WTC11 (cell line): ENCODE measurements at regions not wholly inside any gene's neighbourhood (a gene's known extent, or its start where the extent isn't known, plus 50 kb on each side); places are given as distances from the start of the nearest gene placed in this dataset.

Experiments used
- ATF1 ChIP-seq: sonication (generic); formaldehyde crosslinking; IDR thresholded peaks from 2 replicates; pipeline ENCODE4 v1.8.1; 2023; ENCODE audit warnings: mild to moderate bottlenecking, moderate library complexity, missing genetic modification reagents
- GRHL2 ChIP-seq: fragments of 250-450 bp; sonication (Bioruptor Pico); IDR thresholded peaks from 2 replicates; pipeline ENCODE4 v1.8.0; 2022; ENCODE audit warnings: mild to moderate bottlenecking, moderate library complexity; ENCODE audit not compliant: insufficient replicate concordance, severe bottlenecking
- PREB ChIP-seq: sonication (generic); formaldehyde crosslinking; IDR thresholded peaks from 2 replicates; pipeline ENCODE4 v1.8.1; 2022; ENCODE audit warnings: mild to moderate bottlenecking, missing genetic modification reagents, moderate library complexity, borderline replicate concordance
- TF ChIP-seq, protein P1 (sequence below): fragments of 200-600 bp; IDR thresholded peaks from 2 replicates; pipeline ENCODE4 v1.8.0; 2022; ENCODE audit warnings: antibody characterized with exemption

- TF ChIP-seq PREB (no peak), ATF1 (CRISPR knock-in tag) (no peak), GRHL2 (CRISPR knock-in tag) (no peak)
- TF ChIP-seq, protein P1, sequence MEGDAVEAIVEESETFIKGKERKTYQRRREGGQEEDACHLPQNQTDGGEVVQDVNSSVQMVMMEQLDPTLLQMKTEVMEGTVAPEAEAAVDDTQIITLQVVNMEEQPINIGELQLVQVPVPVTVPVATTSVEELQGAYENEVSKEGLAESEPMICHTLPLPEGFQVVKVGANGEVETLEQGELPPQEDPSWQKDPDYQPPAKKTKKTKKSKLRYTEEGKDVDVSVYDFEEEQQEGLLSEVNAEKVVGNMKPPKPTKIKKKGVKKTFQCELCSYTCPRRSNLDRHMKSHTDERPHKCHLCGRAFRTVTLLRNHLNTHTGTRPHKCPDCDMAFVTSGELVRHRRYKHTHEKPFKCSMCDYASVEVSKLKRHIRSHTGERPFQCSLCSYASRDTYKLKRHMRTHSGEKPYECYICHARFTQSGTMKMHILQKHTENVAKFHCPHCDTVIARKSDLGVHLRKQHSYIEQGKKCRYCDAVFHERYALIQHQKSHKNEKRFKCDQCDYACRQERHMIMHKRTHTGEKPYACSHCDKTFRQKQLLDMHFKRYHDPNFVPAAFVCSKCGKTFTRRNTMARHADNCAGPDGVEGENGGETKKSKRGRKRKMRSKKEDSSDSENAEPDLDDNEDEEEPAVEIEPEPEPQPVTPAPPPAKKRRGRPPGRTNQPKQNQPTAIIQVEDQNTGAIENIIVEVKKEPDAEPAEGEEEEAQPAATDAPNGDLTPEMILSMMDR, result no peak
Measured at GRCh38 chr12:13372386-13372785, 175.9 kb downstream of the EMP1 start.
